Kidney glomerular epithelial cell (primary cell): ENCODE measurements at regions not wholly inside any gene's neighbourhood (a gene's known extent, or its start where the extent isn't known, plus 50 kb on each side); places are given as distances from the start of the nearest gene placed in this dataset.
"Not testable (repeated sequence)": the region's sequence is repeated elsewhere in the genome, so short reads cannot be mapped to it uniquely, and the experiment has no call there.

Source experiments
- DNase-seq: peaks from one replicate; lab custom pipeline; 2025; lab: John Stamatoyannopoulos, UW

- DNase-seq: no peak
Measured at GRCh38 chr12:9367828-9368227, 159.6 kb upstream of the PZP start.

- no peak for DNase-seq
Measured at GRCh38 chr12:9367201-9367600, 159.0 kb upstream of the PZP start.

- DNase-seq: peak; percentile 42
Measured at GRCh38 chr12:9365296-9365695, 157.1 kb upstream of the PZP start.

GRCh38 chr12:9364224-9365176 is 156.3 kb upstream of the PZP start:
- peak; percentile 42 for DNase-seq

- DNase-seq: no peak
Measured at GRCh38 chr12:9363145-9363544, 154.9 kb upstream of the PZP start.

GRCh38 chr12:9361879-9362326 is 153.7 kb upstream of the PZP start:
- no peak for DNase-seq

- DNase-seq: not testable (repeated sequence)
Measured at GRCh38 chr12:9354009-9354754, 146.0 kb upstream of the PZP start.

- DNase-seq: no peak
Measured at GRCh38 chr12:9351136-9351535, 142.9 kb upstream of the PZP start.

GRCh38 chr12:9349888-9350885 is 142.0 kb upstream of the PZP start:
- DNase-seq: no peak

GRCh38 chr12:9348906-9349518 is 140.8 kb upstream of the PZP start:
- DNase-seq: no peak

- DNase-seq: no peak
Measured at GRCh38 chr12:9347328-9348127, 139.3 kb upstream of the PZP start.

GRCh38 chr12:9346866-9347327 is 138.7 kb upstream of the PZP start:
- no peak for DNase-seq

- no peak for DNase-seq
Measured at GRCh38 chr12:9345171-9345570, 137.0 kb upstream of the PZP start.

- DNase-seq: no peak
Measured at GRCh38 chr12:9344541-9344940, 136.3 kb upstream of the PZP start.

GRCh38 chr12:9343731-9344130 is 135.5 kb upstream of the PZP start:
- DNase-seq: no peak

- DNase-seq: no peak
Measured at GRCh38 chr12:9342614-9343353, 134.6 kb upstream of the PZP start.

- no peak for DNase-seq
Measured at GRCh38 chr12:9341260-9341585, 133.0 kb upstream of the PZP start.

GRCh38 chr12:9340422-9341259 is 132.4 kb upstream of the PZP start:
- DNase-seq: no peak

GRCh38 chr12:9337656-9338055 is 129.5 kb upstream of the PZP start:
- no peak for DNase-seq
